Suprapubic skin (tissue), 3 donors: ENCODE measurements at regions not wholly inside any gene's neighbourhood (a gene's known extent, or its start where the extent isn't known, plus 50 kb on each side); places are given as distances from the start of the nearest gene placed in this dataset.

Experiments
- CTCF ChIP-seq, 2 donors: fragments of 200-600 bp in 1 of 2; fragments of 450-650 bp in 1 of 2; sonication (generic) in 1 of 2; IDR thresholded peaks; one replicate each; pipeline ENCODE4 v1.5.1; 2016 to 2019; ENCODE audit warnings: antibody characterized with exemption in 2 of 2, mild to moderate bottlenecking in 1 of 2, moderate library complexity in 1 of 2
- POLR2AphosphoS5 ChIP-seq, 3 donors: sonication (generic); formaldehyde crosslinking; IDR thresholded peaks; one replicate each; pipeline ENCODE4 v1.6.1; 2017; ENCODE audit warnings: antibody characterized with exemption in 3 of 3

- TF ChIP-seq POLR2AphosphoS5 (IDR thresholded peaks at IDR 0.05) (no peak), CTCF (IDR thresholded peaks at IDR 0.05) (no peak)
Measured at GRCh38 chr3:34362910-34363309, 564.5 kb downstream of the PDCD6IP start.
